ENCODE measurements at regions not wholly inside any gene's neighbourhood (a gene's known extent, or its start where the extent isn't known, plus 50 kb on each side); places are given as distances from the start of the nearest gene placed in this dataset.
A peak's percentile ranks its signal among the peaks of the same experiment; 100 is the strongest.

GRCh38 chr7:131002600-131002999 lies 268.6 kb upstream of the KLF14 start:
- no peak for TF ChIP-seq CTCF (IDR thresholded peaks at IDR 0.05; ENCODE audit: low read depth, low read length)
- in situ Hi-C loops (cut with HindIII; ENCODE audit: low sequenced_read_pairs), result no loop called here
- no peak for DNase-seq (ENCODE audit: low read depth, low spot score)

GRCh38 chr7:131003634-131004033 lies 269.6 kb upstream of the KLF14 start:
- DNase-seq (ENCODE audit: low read depth, low spot score), result no peak
- in situ Hi-C loops (cut with HindIII; ENCODE audit: low sequenced_read_pairs), result no loop called here
- no peak for TF ChIP-seq CTCF (IDR thresholded peaks at IDR 0.05; ENCODE audit: low read depth, low read length)
- H3K4me3 ChIP-seq (ENCODE audit: low read depth, low read length), result no peak overlapping the region

More at GRCh38 chr7:131002600-131002999, 268.6 kb upstream of the KLF14 start:
- H3K4me3 ChIP-seq (ENCODE audit: low read depth, low read length), result no peak overlapping the region

GRCh38 chr7:131004371-131004770 lies 270.4 kb upstream of the KLF14 start:
- H3K4me3 ChIP-seq (ENCODE audit: low read depth, low read length), result no peak overlapping the region
- no peak for TF ChIP-seq CTCF (IDR thresholded peaks at IDR 0.05; ENCODE audit: low read depth, low read length)
- no peak for DNase-seq (ENCODE audit: low read depth, low spot score)
- in situ Hi-C loops (cut with HindIII; ENCODE audit: low sequenced_read_pairs), result no loop called here

- no peak overlapping the region for H3K4me3 ChIP-seq (ENCODE audit: low read depth, low read length)
- in situ Hi-C loops (cut with HindIII; ENCODE audit: low sequenced_read_pairs), result no loop called here
- TF ChIP-seq CTCF (IDR thresholded peaks at IDR 0.05; ENCODE audit: low read depth, low read length), result peak; percentile 58
- peak; percentile 82 for DNase-seq (ENCODE audit: low read depth, low spot score)
Observed at GRCh38 chr7:131007439-131008330, 273.7 kb upstream of the KLF14 start.

GRCh38 chr7:131008840-131009711 lies 275.1 kb upstream of the KLF14 start:
- in situ Hi-C loops (cut with HindIII; ENCODE audit: low sequenced_read_pairs), result no loop called here
- H3K4me3 ChIP-seq (ENCODE audit: low read depth, low read length), result no peak overlapping the region
- DNase-seq (ENCODE audit: low read depth, low spot score), result peak; percentile 68
- no peak for TF ChIP-seq CTCF (IDR thresholded peaks at IDR 0.05; ENCODE audit: low read depth, low read length)

GRCh38 chr7:131010029-131010716 lies 276.2 kb upstream of the KLF14 start:
- in situ Hi-C loops (cut with HindIII; ENCODE audit: low sequenced_read_pairs), result no loop called here
- DNase-seq (ENCODE audit: low read depth, low spot score), result no peak
- H3K4me3 ChIP-seq (ENCODE audit: low read depth, low read length), result no peak overlapping the region

More at GRCh38 chr7:131010029-131010716, 276.2 kb upstream of the KLF14 start:
- TF ChIP-seq CTCF (IDR thresholded peaks at IDR 0.05; ENCODE audit: low read depth, low read length), result no peak
